ENCODE measurements at regions not wholly inside any gene's neighbourhood (a gene's known extent, or its start where the extent isn't known, plus 50 kb on each side); places are given as distances from the start of the nearest gene placed in this dataset.

GRCh38 chr15:79689030-79689429 is 207.8 kb downstream of the MTHFS start:
- Mint-ChIP-seq H3K27ac (no peak overlapping the region), H3K4me3 (no peak overlapping the region), H3K4me1 (no peaks in the 10 kb centered on the region), H3K27me3 (peaks cover 16% of the 10 kb centered on the region), H3K9me3 (ENCODE audit: insufficient read depth) (peaks cover 7% of the 10 kb centered on the region)
- ATAC-seq (ENCODE audit: low read depth) (no peak), DNase-seq (no peak)
- Histone ChIP-seq H3K9ac (ENCODE audit: low read length) (no peak overlapping the region), H3K4me2 (replicated peaks; ENCODE audit: low read depth, low read length, poor library complexity, severe bottlenecking) (no peak overlapping the region), H3K27me3 (replicated peaks in 1 of 4; ENCODE audit: control extremely low read depth in 1 of 4, control insufficient read depth in 3 of 4, insufficient read depth in 4 of 4, low read length in 3 of 4) (no peaks in the 10 kb centered on the region), H2AFZ (ENCODE audit: insufficient read depth, low read depth, low read length, poor library complexity, severe bottlenecking) (no peak overlapping the region), H3K36me3 (replicated peaks in 1 of 2; ENCODE audit: control extremely low read depth in 1 of 2, control insufficient read depth in 1 of 2, extremely low read depth in 1 of 2, insufficient read depth in 2 of 2, low read length in 1 of 2) (no peaks in the 10 kb centered on the region), H3K9me3 (ENCODE audit: control extremely low read depth in 1 of 3, control insufficient read depth in 2 of 3, insufficient read depth in 1 of 3, low read length in 2 of 3) (peaks cover 0 to 8% (median 0%) of the 10 kb centered on the region in 3 donors), H3K4me3 (ENCODE audit: control extremely low read depth in 1 of 5, extremely low read depth in 1 of 5, insufficient read depth in 1 of 5, low read depth in 2 of 5, low read length in 4 of 5) (no peak overlapping the region), H3K4me1 (ENCODE audit: control insufficient read depth in 2 of 2, insufficient read depth in 2 of 2, low read length in 2 of 2) (no peaks in the 10 kb centered on the region), H3K79me2 (ENCODE audit: control insufficient read depth, insufficient read depth, low read length) (no peaks in the 10 kb centered on the region), H3K27ac (ENCODE audit: low read length in 2 of 2) (no peak overlapping the region), H4K20me1 (ENCODE audit: control insufficient read depth, insufficient read depth, low read length, poor library complexity, severe bottlenecking) (no peaks in the 10 kb centered on the region)
- CTCF ChIA-PET: interaction anchor here (0.6 kb wide), 1 partner anchor 179 kb away, joined by 3 read pairs; no protein-coding TSS in a partner anchor
- POLR2A ChIA-PET: no interaction called here
- WGBS (ENCODE audit: insufficient coverage): no CpG with 5 or more reads among the region's 1 CpG
- TF ChIP-seq, protein P1, sequence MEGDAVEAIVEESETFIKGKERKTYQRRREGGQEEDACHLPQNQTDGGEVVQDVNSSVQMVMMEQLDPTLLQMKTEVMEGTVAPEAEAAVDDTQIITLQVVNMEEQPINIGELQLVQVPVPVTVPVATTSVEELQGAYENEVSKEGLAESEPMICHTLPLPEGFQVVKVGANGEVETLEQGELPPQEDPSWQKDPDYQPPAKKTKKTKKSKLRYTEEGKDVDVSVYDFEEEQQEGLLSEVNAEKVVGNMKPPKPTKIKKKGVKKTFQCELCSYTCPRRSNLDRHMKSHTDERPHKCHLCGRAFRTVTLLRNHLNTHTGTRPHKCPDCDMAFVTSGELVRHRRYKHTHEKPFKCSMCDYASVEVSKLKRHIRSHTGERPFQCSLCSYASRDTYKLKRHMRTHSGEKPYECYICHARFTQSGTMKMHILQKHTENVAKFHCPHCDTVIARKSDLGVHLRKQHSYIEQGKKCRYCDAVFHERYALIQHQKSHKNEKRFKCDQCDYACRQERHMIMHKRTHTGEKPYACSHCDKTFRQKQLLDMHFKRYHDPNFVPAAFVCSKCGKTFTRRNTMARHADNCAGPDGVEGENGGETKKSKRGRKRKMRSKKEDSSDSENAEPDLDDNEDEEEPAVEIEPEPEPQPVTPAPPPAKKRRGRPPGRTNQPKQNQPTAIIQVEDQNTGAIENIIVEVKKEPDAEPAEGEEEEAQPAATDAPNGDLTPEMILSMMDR (IDR thresholded peaks at IDR 0.05): no peak
- TF ChIP-seq EZH2 (IDR thresholded peaks at IDR 0.05; ENCODE audit: borderline replicate concordance, insufficient read depth, low read depth, low read length, poor library complexity, severe bottlenecking): no peak
- intact Hi-C loops (cut with micrococcal nuclease): no loop called here

GRCh38 chr15:79700951-79701480 is 195.8 kb downstream of the MTHFS start:
- Histone ChIP-seq H3K27ac (ENCODE audit: low read length in 2 of 2) (no peak overlapping the region), H3K4me3 (ENCODE audit: control extremely low read depth in 1 of 5, extremely low read depth in 1 of 5, insufficient read depth in 1 of 5, low read depth in 2 of 5, low read length in 4 of 5) (no peak overlapping the region), H3K36me3 (replicated peaks in 1 of 2; ENCODE audit: control extremely low read depth in 1 of 2, control insufficient read depth in 1 of 2, extremely low read depth in 1 of 2, insufficient read depth in 2 of 2, low read length in 1 of 2) (no peaks in the 10 kb centered on the region), H2AFZ (ENCODE audit: insufficient read depth, low read depth, low read length, poor library complexity, severe bottlenecking) (no peak overlapping the region), H3K9ac (ENCODE audit: low read length) (no peak overlapping the region), H3K4me2 (replicated peaks; ENCODE audit: low read depth, low read length, poor library complexity, severe bottlenecking) (no peak overlapping the region), H3K9me3 (ENCODE audit: control extremely low read depth in 1 of 3, control insufficient read depth in 2 of 3, insufficient read depth in 1 of 3, low read length in 2 of 3) (no peaks in the 10 kb centered on the region), H3K27me3 (replicated peaks in 1 of 4; ENCODE audit: control extremely low read depth in 1 of 4, control insufficient read depth in 3 of 4, insufficient read depth in 4 of 4, low read length in 3 of 4) (peaks cover 0 to 9% (median 4%) of the 10 kb centered on the region in 4 experiments), H4K20me1 (ENCODE audit: control insufficient read depth, insufficient read depth, low read length, poor library complexity, severe bottlenecking) (no peaks in the 10 kb centered on the region), H3K4me1 (ENCODE audit: control insufficient read depth in 2 of 2, insufficient read depth in 2 of 2, low read length in 2 of 2) (no peaks in the 10 kb centered on the region), H3K79me2 (ENCODE audit: control insufficient read depth, insufficient read depth, low read length) (no peaks in the 10 kb centered on the region)
- Mint-ChIP-seq H3K27ac (no peak overlapping the region), H3K4me1 (no peaks in the 10 kb centered on the region), H3K4me3 (no peak overlapping the region), H3K27me3 (peaks cover 19% of the 10 kb centered on the region), H3K9me3 (ENCODE audit: insufficient read depth) (no peaks in the 10 kb centered on the region)
- WGBS (ENCODE audit: insufficient coverage): no CpG with 5 or more reads among the region's 4 CpGs
- CTCF ChIA-PET: interaction anchor here (1.5 kb wide), 1 partner anchor 9 kb away, joined by 3 read pairs; no protein-coding TSS in a partner anchor
- TF ChIP-seq, protein P1 (IDR thresholded peaks at IDR 0.05): no peak
- TF ChIP-seq EZH2 (IDR thresholded peaks at IDR 0.05; ENCODE audit: borderline replicate concordance, insufficient read depth, low read depth, low read length, poor library complexity, severe bottlenecking): no peak
- DNase-seq: no peak
- POLR2A ChIA-PET: no interaction called here
- no peak for ATAC-seq (ENCODE audit: low read depth)
- intact Hi-C loops (cut with micrococcal nuclease): no loop called here

All from B cell (primary cell).